ENCODE measurements at regions not wholly inside any gene's neighbourhood (a gene's known extent, or its start where the extent isn't known, plus 50 kb on each side); places are given as distances from the start of the nearest gene placed in this dataset.
"Not testable (repeated sequence)": the region's sequence is repeated elsewhere in the genome, so short reads cannot be mapped to it uniquely, and the experiment has no call there.

GRCh38 chr11:25565846-25566245 lies 766.1 kb upstream of the ANO3 start:
- DNase-seq (ENCODE audit: extremely low read depth, low read depth) = no peak
- TF ChIP-seq, protein P1, sequence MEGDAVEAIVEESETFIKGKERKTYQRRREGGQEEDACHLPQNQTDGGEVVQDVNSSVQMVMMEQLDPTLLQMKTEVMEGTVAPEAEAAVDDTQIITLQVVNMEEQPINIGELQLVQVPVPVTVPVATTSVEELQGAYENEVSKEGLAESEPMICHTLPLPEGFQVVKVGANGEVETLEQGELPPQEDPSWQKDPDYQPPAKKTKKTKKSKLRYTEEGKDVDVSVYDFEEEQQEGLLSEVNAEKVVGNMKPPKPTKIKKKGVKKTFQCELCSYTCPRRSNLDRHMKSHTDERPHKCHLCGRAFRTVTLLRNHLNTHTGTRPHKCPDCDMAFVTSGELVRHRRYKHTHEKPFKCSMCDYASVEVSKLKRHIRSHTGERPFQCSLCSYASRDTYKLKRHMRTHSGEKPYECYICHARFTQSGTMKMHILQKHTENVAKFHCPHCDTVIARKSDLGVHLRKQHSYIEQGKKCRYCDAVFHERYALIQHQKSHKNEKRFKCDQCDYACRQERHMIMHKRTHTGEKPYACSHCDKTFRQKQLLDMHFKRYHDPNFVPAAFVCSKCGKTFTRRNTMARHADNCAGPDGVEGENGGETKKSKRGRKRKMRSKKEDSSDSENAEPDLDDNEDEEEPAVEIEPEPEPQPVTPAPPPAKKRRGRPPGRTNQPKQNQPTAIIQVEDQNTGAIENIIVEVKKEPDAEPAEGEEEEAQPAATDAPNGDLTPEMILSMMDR (IDR thresholded peaks at IDR 0.05; ENCODE audit: low read depth, low read length, missing control alignments) = no peak
- no peak overlapping the region for H3K4me3 ChIP-seq (replicated peaks; ENCODE audit: low read depth, low read length)

DNA sequence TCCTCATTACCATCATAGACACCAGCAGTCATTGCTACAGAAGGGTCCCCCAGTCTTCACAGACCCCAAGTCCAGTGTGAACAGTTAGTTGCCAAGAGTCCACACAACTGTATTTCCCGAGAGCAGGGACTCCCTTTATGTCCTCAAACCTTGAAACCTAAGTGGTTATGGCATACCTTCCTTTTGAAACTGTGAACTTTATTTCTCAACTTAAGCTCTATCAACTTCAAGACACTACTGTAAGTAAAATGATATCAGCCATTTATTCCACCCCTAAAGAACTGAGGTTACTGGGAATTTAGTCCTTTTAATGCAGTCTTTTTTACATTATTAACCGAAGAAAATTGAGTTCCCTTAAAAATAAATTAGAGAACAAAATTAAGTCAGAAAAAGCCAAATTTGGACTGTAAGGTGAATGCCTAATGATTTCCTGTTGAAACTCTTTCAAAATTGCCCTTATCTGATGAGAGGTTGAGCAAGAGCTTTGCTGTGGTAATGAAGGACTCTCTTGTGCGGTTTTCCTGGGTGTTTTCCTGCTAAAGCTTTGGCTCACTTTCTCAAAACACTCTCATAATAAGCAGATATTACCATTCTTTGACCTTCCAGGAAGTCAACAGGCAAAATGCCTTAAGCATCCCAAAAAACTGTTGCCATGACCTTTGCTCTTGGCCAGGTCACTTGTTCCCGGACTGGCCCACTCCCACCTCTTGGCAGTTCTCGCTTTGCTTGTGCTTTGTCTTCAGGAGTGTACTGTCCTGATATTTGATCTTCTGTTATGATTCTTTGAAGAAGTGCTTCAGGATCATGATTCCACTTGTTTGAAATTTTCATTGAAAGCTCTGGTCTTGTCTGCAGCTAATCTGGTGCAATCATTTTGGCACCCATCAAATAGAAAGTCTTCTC lies 765.4 kb upstream of the ANO3 start:
- H3K4me3 ChIP-seq (replicated peaks; ENCODE audit: low read depth, low read length) = no peak overlapping the region
- TF ChIP-seq, protein P1 (IDR thresholded peaks at IDR 0.05; ENCODE audit: low read depth, low read length, missing control alignments) = no peak
- no peak for DNase-seq (ENCODE audit: extremely low read depth, low read depth)

GRCh38 chr11:25576320-25576719 lies 755.6 kb upstream of the ANO3 start:
- DNase-seq (ENCODE audit: extremely low read depth, low read depth) = no peak
- H3K4me3 ChIP-seq (replicated peaks; ENCODE audit: low read depth, low read length) = no peak overlapping the region
- TF ChIP-seq, protein P1 (IDR thresholded peaks at IDR 0.05; ENCODE audit: low read depth, low read length, missing control alignments) = no peak

- not testable (repeated sequence) for DNase-seq (ENCODE audit: extremely low read depth, low read depth); H3K4me3 ChIP-seq (replicated peaks; ENCODE audit: low read depth, low read length)
Measured at GRCh38 chr11:25579554-25579953, 752.4 kb upstream of the ANO3 start.

GRCh38 chr11:25583596-25583995 lies 748.3 kb upstream of the ANO3 start:
- no peak overlapping the region for H3K4me3 ChIP-seq (replicated peaks; ENCODE audit: low read depth, low read length)
- DNase-seq (ENCODE audit: extremely low read depth, low read depth) = no peak
- TF ChIP-seq, protein P1 (IDR thresholded peaks at IDR 0.05; ENCODE audit: low read depth, low read length, missing control alignments) = no peak

GRCh38 chr11:25587496-25587895 lies 744.4 kb upstream of the ANO3 start:
- DNase-seq (ENCODE audit: extremely low read depth, low read depth) = no peak
- TF ChIP-seq, protein P1 (IDR thresholded peaks at IDR 0.05; ENCODE audit: low read depth, low read length, missing control alignments) = no peak
- H3K4me3 ChIP-seq (replicated peaks; ENCODE audit: low read depth, low read length) = no peak overlapping the region

DNA sequence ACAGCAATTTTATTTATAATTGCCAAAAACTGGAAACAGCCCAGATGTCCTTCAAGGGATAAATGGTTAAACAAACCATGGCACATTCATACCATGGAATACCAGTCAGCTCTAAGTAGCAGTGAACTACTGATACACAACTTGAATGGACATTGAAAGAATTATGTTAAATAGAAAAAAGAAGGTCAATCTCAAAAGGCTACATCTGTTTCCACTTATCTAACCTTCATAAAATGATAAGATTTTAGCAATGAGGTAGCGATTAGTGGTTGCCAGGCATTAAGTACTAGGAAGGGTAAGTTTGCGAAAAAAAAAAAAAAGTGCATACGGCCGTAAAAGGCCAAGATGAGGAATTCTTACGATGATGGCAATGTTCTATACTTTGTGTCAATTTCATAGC lies 738.7 kb upstream of the ANO3 start:
- no peak overlapping the region for H3K4me3 ChIP-seq (replicated peaks; ENCODE audit: low read depth, low read length)

More for the DNA sequence above, 738.7 kb upstream of the ANO3 start:
- DNase-seq (ENCODE audit: extremely low read depth, low read depth) = no peak
- TF ChIP-seq, protein P1 (IDR thresholded peaks at IDR 0.05; ENCODE audit: low read depth, low read length, missing control alignments) = no peak

Data from HFF-Myc (cell line).